CD4-positive, alpha-beta T cell treated with Interleukin-10 for 1 hour (primary cell): ENCODE measurements at regions not wholly inside any gene's neighbourhood (a gene's known extent, or its start where the extent isn't known, plus 50 kb on each side); places are given as distances from the start of the nearest gene placed in this dataset.

Source experiments
- DNase-seq: peaks from one replicate; pipeline ENCODE4 v3.0.0-alpha.2; 2020

- DNase-seq = no peak
Observed at GRCh38 chr2:109070290-109070689, 58.7 kb upstream of the SH3RF3 start.

GRCh38 chr2:109069331-109070194, 59.4 kb upstream of the SH3RF3 start:
- no peak for DNase-seq

- no peak for DNase-seq
Observed at GRCh38 chr2:109068811-109069210, 60.2 kb upstream of the SH3RF3 start.

- no peak for DNase-seq
Observed at GRCh38 chr2:109067631-109068125, 61.3 kb upstream of the SH3RF3 start.

- DNase-seq = no peak
Observed at GRCh38 chr2:109066917-109067597, 61.9 kb upstream of the SH3RF3 start.

- DNase-seq = no peak
Observed at GRCh38 chr2:109066501-109066900, 62.5 kb upstream of the SH3RF3 start.

- no peak for DNase-seq
Observed at GRCh38 chr2:109065391-109065734, 63.6 kb upstream of the SH3RF3 start.

- no peak for DNase-seq
Observed at GRCh38 chr2:109064660-109065390, 64.2 kb upstream of the SH3RF3 start.

- no peak for DNase-seq
Observed at GRCh38 chr2:109062859-109063700, 65.9 kb upstream of the SH3RF3 start.

- no peak for DNase-seq
Observed at GRCh38 chr2:109062145-109062858, 66.7 kb upstream of the SH3RF3 start.

GRCh38 chr2:109061736-109062135, 67.3 kb upstream of the SH3RF3 start:
- no peak for DNase-seq

- DNase-seq = no peak
Observed at GRCh38 chr2:109060496-109060895, 68.5 kb upstream of the SH3RF3 start.

- no peak for DNase-seq
Observed at GRCh38 chr2:109059474-109060165, 69.4 kb upstream of the SH3RF3 start.

GRCh38 chr2:109058802-109059201, 69.8 kb upstream of the EDAR start:
- DNase-seq = no peak

GRCh38 chr2:109058191-109058632, 69.2 kb upstream of the EDAR start:
- no peak for DNase-seq

GRCh38 chr2:109057686-109058085, 68.7 kb upstream of the EDAR start:
- peak; percentile 20 for DNase-seq

- no peak for DNase-seq
Observed at GRCh38 chr2:109055435-109055834, 66.4 kb upstream of the EDAR start.

GRCh38 chr2:109054865-109055264, 65.8 kb upstream of the EDAR start:
- no peak for DNase-seq

GRCh38 chr2:109053716-109054115, 64.7 kb upstream of the EDAR start:
- no peak for DNase-seq

- DNase-seq = no peak
Observed at GRCh38 chr2:109052922-109053321, 63.9 kb upstream of the EDAR start.

GRCh38 chr2:109049022-109049421, 60.0 kb upstream of the EDAR start:
- no peak for DNase-seq
